Keratinocyte (primary cell): ENCODE measurements at regions not wholly inside any gene's neighbourhood (a gene's known extent, or its start where the extent isn't known, plus 50 kb on each side); places are given as distances from the start of the nearest gene placed in this dataset.

Experiments
- DNase-seq: peaks from one replicate; pipeline ENCODE4 v3.0.0-alpha.2; 2011; ENCODE audit warnings: low read depth, missing footprints, low spot score
- FAIRE-seq: peaks from 2 replicates; lab custom pipeline; 2011; peaks lifted over from hg19 to GRCh38; lab: Jason Lieb, UNC
- H2AFZ ChIP-seq: 2 replicates; pipeline ENCODE4 v1.6.0; 2012; ENCODE audit warnings: low read length, control low read depth, inconsistent platforms; ENCODE audit not compliant: control insufficient read depth
- H3K27ac ChIP-seq: 2 replicates; pipeline ENCODE4 v1.5.1; 2011; ENCODE audit warnings: low read length; ENCODE audit not compliant: control insufficient read depth, insufficient read depth
- H3K27me3 ChIP-seq: 3 replicates; pipeline ENCODE4 v1.6.0; 2011; ENCODE audit warnings: low read length; ENCODE audit not compliant: control insufficient read depth, insufficient read depth; ENCODE audit errors: extremely low read depth
- H3K36me3 ChIP-seq, 2 experiments: 2 replicates in 1 of 2; 3 replicates in 1 of 2; pipeline ENCODE4 v1.5.1; 2011; ENCODE audit warnings: low read length in 2 of 2, mild to moderate bottlenecking in 1 of 2; ENCODE audit not compliant: control insufficient read depth in 2 of 2, insufficient read depth in 2 of 2; ENCODE audit errors: extremely low read depth in 1 of 2
- H3K4me1 ChIP-seq: 3 replicates; pipeline ENCODE4 v1.5.1; 2011; ENCODE audit warnings: low read length; ENCODE audit not compliant: control insufficient read depth, insufficient read depth; ENCODE audit errors: extremely low read depth
- H3K4me2 ChIP-seq: 3 replicates; pipeline ENCODE4 v1.6.0; 2011; ENCODE audit warnings: low read depth, low read length; ENCODE audit not compliant: control insufficient read depth, insufficient read depth; ENCODE audit errors: extremely low read depth
- H3K4me3 ChIP-seq, 3 experiments: fragments of 200-600 bp in 1 of 3; sonication (generic) in 1 of 3; 2 replicates in 2 of 3; 3 replicates in 1 of 3; pipeline ENCODE4 v1.5.1; 2011 to 2016; ENCODE audit warnings: low read length in 3 of 3, mild to moderate bottlenecking in 3 of 3, control low read depth in 2 of 3, inconsistent platforms in 1 of 3, low read depth in 1 of 3, mixed read lengths in 1 of 3, mixed run types in 1 of 3, moderate library complexity in 1 of 3; ENCODE audit not compliant: control insufficient read depth in 2 of 3, insufficient read depth in 2 of 3; ENCODE audit errors: extremely low read depth in 1 of 3
- H3K79me2 ChIP-seq: 2 replicates; pipeline ENCODE4 v1.6.0; 2012; ENCODE audit warnings: low read length; ENCODE audit not compliant: control insufficient read depth, insufficient read depth
- H3K9ac ChIP-seq: 3 replicates; pipeline ENCODE4 v1.6.0; 2011; ENCODE audit warnings: low read length; ENCODE audit not compliant: control insufficient read depth, insufficient read depth; ENCODE audit errors: extremely low read depth
- H3K9me1 ChIP-seq: 3 replicates; pipeline ENCODE4 v1.6.0; 2011; ENCODE audit warnings: low read length; ENCODE audit not compliant: control insufficient read depth, insufficient read depth; ENCODE audit errors: extremely low read depth
- H3K9me3 ChIP-seq: 2 replicates; pipeline ENCODE4 v1.5.1; 2012; ENCODE audit warnings: low read depth, low read length; ENCODE audit not compliant: control insufficient read depth
- H4K20me1 ChIP-seq: 3 replicates; pipeline ENCODE4 v1.6.0; 2011; ENCODE audit warnings: low read length; ENCODE audit not compliant: control insufficient read depth, insufficient read depth; ENCODE audit errors: extremely low read depth
- EZH2 ChIP-seq: IDR thresholded peaks from one replicate; pipeline ENCODE4 v1.6.1; 2012; ENCODE audit warnings: inconsistent platforms, mild to moderate bottlenecking, low read length, moderate library complexity
- dilution Hi-C: fragments of 300-500 bp; cut with MboI; formaldehyde crosslinking; loops from one replicate; pipeline ENCODE4 v1.7.0; 2020; ENCODE audit warnings: low sequenced_read_pairs; ENCODE audit not compliant: extremely low pct_ligation_motif_present
- TF ChIP-seq, protein P1 (sequence below), 3 experiments: IDR thresholded peaks in 1 of 3; conservative IDR thresholded peaks in 1 of 3; optimal IDR thresholded peaks in 1 of 3; 2 replicates in 2 of 3; 3 replicates in 1 of 3; pipeline versions ENCODE3 to v1.5.1; 2011; ENCODE audit warnings: low read length in 3 of 3, mild to moderate bottlenecking in 3 of 3, moderate library complexity in 2 of 3, control low read depth in 1 of 3, inconsistent platforms in 1 of 3; ENCODE audit not compliant: insufficient read depth in 2 of 3; ENCODE audit errors: extremely low read depth in 1 of 3

DNA sequence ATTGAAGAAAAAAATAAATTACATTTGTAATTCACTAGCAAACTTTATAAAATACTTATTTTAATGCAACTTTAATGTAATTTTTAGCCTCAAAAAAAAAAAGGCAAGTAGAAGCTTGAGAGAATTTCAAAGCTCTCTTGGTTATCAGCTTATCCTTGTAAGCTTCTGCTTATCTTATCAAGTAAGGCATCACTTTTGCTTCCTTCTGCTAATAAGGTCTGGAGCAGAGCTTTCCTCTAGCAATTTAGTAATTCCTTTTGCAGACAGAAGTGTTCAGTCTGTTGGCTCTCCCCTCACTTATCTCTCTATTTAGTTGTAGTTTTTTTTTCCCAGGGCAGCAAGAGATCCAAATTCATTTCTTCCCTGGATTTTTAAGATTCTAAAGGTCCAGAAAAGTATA, 525.0 kb downstream of the ISL1 start:
- TF ChIP-seq, protein P1, sequence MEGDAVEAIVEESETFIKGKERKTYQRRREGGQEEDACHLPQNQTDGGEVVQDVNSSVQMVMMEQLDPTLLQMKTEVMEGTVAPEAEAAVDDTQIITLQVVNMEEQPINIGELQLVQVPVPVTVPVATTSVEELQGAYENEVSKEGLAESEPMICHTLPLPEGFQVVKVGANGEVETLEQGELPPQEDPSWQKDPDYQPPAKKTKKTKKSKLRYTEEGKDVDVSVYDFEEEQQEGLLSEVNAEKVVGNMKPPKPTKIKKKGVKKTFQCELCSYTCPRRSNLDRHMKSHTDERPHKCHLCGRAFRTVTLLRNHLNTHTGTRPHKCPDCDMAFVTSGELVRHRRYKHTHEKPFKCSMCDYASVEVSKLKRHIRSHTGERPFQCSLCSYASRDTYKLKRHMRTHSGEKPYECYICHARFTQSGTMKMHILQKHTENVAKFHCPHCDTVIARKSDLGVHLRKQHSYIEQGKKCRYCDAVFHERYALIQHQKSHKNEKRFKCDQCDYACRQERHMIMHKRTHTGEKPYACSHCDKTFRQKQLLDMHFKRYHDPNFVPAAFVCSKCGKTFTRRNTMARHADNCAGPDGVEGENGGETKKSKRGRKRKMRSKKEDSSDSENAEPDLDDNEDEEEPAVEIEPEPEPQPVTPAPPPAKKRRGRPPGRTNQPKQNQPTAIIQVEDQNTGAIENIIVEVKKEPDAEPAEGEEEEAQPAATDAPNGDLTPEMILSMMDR (optimal IDR thresholded peaks at IDR 0.05 in 1 of 3, IDR thresholded peaks at IDR 0.05 in 1 of 3, conservative IDR thresholded peaks at IDR 0.05 in 1 of 3; ENCODE audit: extremely low read depth in 1 of 3, insufficient read depth in 2 of 3, low read length in 3 of 3) = no peak
- TF ChIP-seq EZH2 = no peak
- H3K27me3 ChIP-seq = no peaks in the 10 kb centered on the region
- no peaks in the 10 kb centered on the region for H3K79me2 ChIP-seq
- FAIRE-seq = no peak
- H3K4me3 ChIP-seq = no peak overlapping the region
- no peak overlapping the region for H2AFZ ChIP-seq
- H3K4me2 ChIP-seq = no peak overlapping the region
- no peak overlapping the region for H3K9ac ChIP-seq
- no peak for DNase-seq
- H3K4me1 ChIP-seq = no peaks in the 10 kb centered on the region
- H3K9me3 ChIP-seq = no peaks in the 10 kb centered on the region
- dilution Hi-C loops = no loop called here
- H4K20me1 ChIP-seq = no peaks in the 10 kb centered on the region
- H3K27ac ChIP-seq = no peak overlapping the region
- no peaks in the 10 kb centered on the region for H3K36me3 ChIP-seq
- no peaks in the 10 kb centered on the region for H3K9me1 ChIP-seq

DNA sequence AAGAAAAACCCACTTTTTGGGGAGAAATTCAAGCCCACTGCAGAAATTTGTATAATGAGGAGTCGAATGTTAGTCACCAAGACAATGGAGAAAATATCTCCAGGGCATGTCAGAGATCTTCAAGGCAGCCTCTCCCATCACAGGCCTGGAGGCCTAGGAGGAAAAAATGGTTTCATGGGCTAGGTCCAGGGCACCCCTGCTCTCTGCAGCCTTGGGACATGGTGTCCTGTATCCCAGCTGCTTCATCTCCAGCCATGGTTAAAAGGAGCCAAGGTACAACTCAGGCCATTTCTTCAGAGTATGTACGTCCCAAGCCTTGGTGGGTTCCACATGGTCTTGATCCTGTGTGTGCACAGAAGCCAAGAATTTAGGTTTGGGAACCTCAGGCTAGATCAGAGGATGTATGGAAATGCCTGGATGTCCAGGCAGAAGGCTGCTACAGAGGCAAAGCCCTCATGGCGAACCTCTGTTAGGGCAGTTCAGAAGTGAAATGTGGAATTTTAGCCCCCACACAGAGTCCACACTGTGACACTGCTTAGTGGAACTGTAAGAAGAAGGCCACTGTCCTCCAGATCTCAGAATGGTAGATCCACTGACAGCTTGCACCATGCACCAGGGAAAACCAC, 561.4 kb downstream of the ISL1 start:
- Histone ChIP-seq H3K4me2 (no peak overlapping the region), H3K27me3 (no peaks in the 10 kb centered on the region), H3K9ac (no peak overlapping the region), H3K4me1 (no peaks in the 10 kb centered on the region), H3K79me2 (no peaks in the 10 kb centered on the region), H2AFZ (no peak overlapping the region), H3K9me3 (peaks cover 7% of the 10 kb centered on the region), H3K4me3 (no peak overlapping the region), H3K27ac (no peak overlapping the region), H3K36me3 (no peaks in the 10 kb centered on the region), H4K20me1 (no peaks in the 10 kb centered on the region), H3K9me1 (no peaks in the 10 kb centered on the region)
- TF ChIP-seq, protein P1 (optimal IDR thresholded peaks at IDR 0.05 in 1 of 3, IDR thresholded peaks at IDR 0.05 in 1 of 3, conservative IDR thresholded peaks at IDR 0.05 in 1 of 3; ENCODE audit: extremely low read depth in 1 of 3, insufficient read depth in 2 of 3, low read length in 3 of 3) = no peak
- no peak for TF ChIP-seq EZH2
- no peak for DNase-seq
- FAIRE-seq = no peak
- dilution Hi-C loops = no loop called here
